Transverse colon (tissue), 4 donors: ENCODE measurements at regions not wholly inside any gene's neighbourhood (a gene's known extent, or its start where the extent isn't known, plus 50 kb on each side); places are given as distances from the start of the nearest gene placed in this dataset.

Source experiments
- DNase-seq: peaks from one replicate; pipeline ENCODE4 v3.0.0-alpha.2; 2019
- H3K27ac ChIP-seq, 4 donors: fragments of 200-600 bp; sonication (generic); 2 replicates each; pipeline ENCODE4 v1.5.1; 2016 to 2018; ENCODE audit warnings: inconsistent platforms in 4 of 4
- H3K27me3 ChIP-seq: fragments of 200-600 bp; sonication (generic); 2 replicates; pipeline ENCODE4 v1.5.1; 2017; ENCODE audit warnings: inconsistent platforms
- H3K36me3 ChIP-seq, 4 donors: fragments of 200-600 bp; sonication (generic); 2 replicates each; pipeline ENCODE4 v1.5.1; 2017 to 2019; ENCODE audit warnings: inconsistent platforms in 4 of 4
- H3K4me1 ChIP-seq, 4 donors: fragments of 200-600 bp; sonication (generic); 2 replicates each; pipeline ENCODE4 v1.5.1; 2017 to 2020; ENCODE audit warnings: inconsistent platforms in 4 of 4
- H3K4me3 ChIP-seq, 4 donors: fragments of 200-600 bp; sonication (generic); 1 replicate in 1 of 4; 2 replicates in 3 of 4; pipeline versions ENCODE4 v1.5.1 to v1.6.1; 2017 to 2019; ENCODE audit warnings: inconsistent platforms in 4 of 4
- H3K9me3 ChIP-seq, 2 donors: fragments of 200-600 bp; sonication (generic); 2 replicates each; pipeline ENCODE4 v1.5.1; 2017 to 2019; ENCODE audit warnings: inconsistent platforms in 2 of 2
- CTCF ChIP-seq, 5 experiments: fragments of 200-600 bp in 3 of 5; fragments of 450-650 bp in 2 of 5; sonication (generic) in 3 of 5; IDR thresholded peaks; 1 replicate in 2 of 5; 2 replicates in 3 of 5; pipeline ENCODE4 v1.5.1; 2016 to 2017; ENCODE audit warnings: antibody characterized with exemption in 5 of 5, inconsistent platforms in 3 of 5, mild to moderate bottlenecking in 2 of 5, moderate library complexity in 1 of 5
- EP300 ChIP-seq: sonication (generic); formaldehyde crosslinking; IDR thresholded peaks from one replicate; pipeline ENCODE4 v1.6.1; 2017; ENCODE audit warnings: antibody characterized with exemption, low read depth
- POLR2A ChIP-seq: fragments of 450-650 bp; IDR thresholded peaks from one replicate; pipeline ENCODE4 v1.6.1; 2016; ENCODE audit warnings: antibody characterized with exemption, mild to moderate bottlenecking, moderate library complexity
- POLR2AphosphoS5 ChIP-seq, 3 donors: sonication (generic); formaldehyde crosslinking; IDR thresholded peaks; one replicate each; pipeline ENCODE4 v1.6.1; 2016; ENCODE audit warnings: antibody characterized with exemption in 3 of 3
- WGBS, 2 donors: methylation state at CpG; one replicate each; pipeline ENCODE4 v1.1.5; 2018; ENCODE audit warnings: low coverage in 1 of 2; 5-methylcytosine and 5-hydroxymethylcytosine counted together
- in situ Hi-C, 4 donors: fragments of 200-750 bp; cut with MboI; loops; one replicate each; pipeline versions ENCODE4 v1.15.0 to v1.15.1; 2017; ENCODE audit warnings: low sequenced_read_pairs in 3 of 4, low pct_ligation_motif_present in 1 of 4, low pct_unique_long_range_greater_than_20kb in 1 of 4
- intact Hi-C: fragments of 100-400 bp; cut with DNase I; formaldehyde crosslinking; loops from one replicate; pipeline ENCODE4 v1.15.1; 2023; ENCODE audit warnings: low total_unique reads

GRCh38 chr11:28536504-28537267 is 428.5 kb downstream of the METTL15 start:
- Histone ChIP-seq H3K4me1 (no peaks in the 10 kb centered on the region), H3K9me3 (no peaks in the 10 kb centered on the region), H3K27ac (no peak overlapping the region), H3K4me3 (no peak overlapping the region), H3K27me3 (no peaks in the 10 kb centered on the region), H3K36me3 (no peaks in the 10 kb centered on the region)
- no peak for DNase-seq
- intact Hi-C loops (no loop called here), in situ Hi-C loops (loop anchor here in 3 of 4 donors (25.0 kb wide), 2 partner anchors 824 to 849 kb away; partner anchors contain the start of gene BDNF (in 2 of the 3))
- 91 to 100% methylated on average over 1 to 2 of the region's 2 CpGs for WGBS, 2 donors
- no peak for TF ChIP-seq POLR2AphosphoS5 (IDR thresholded peaks at IDR 0.05)
- no peak for TF ChIP-seq CTCF (IDR thresholded peaks at IDR 0.05)
- no peak for TF ChIP-seq POLR2A
- TF ChIP-seq EP300, result no peak

- Histone ChIP-seq H3K4me1 (no peaks in the 10 kb centered on the region), H3K4me3 (no peak overlapping the region), H3K36me3 (no peaks in the 10 kb centered on the region), H3K9me3 (no peaks in the 10 kb centered on the region), H3K27ac (no peak overlapping the region), H3K27me3 (no peaks in the 10 kb centered on the region)
- no peak for DNase-seq
- intact Hi-C loops (no loop called here), in situ Hi-C loops (loop anchor here in 3 of 4 donors (25.0 kb wide), 2 partner anchors 823 to 848 kb away; partner anchors contain the start of gene BDNF (in 2 of the 3))
- TF ChIP-seq POLR2A (no peak), CTCF (IDR thresholded peaks at IDR 0.05) (no peak), EP300 (no peak), POLR2AphosphoS5 (IDR thresholded peaks at IDR 0.05) (no peak)
- WGBS, 2 donors, result 74 to 75% methylated on average over 2 of the region's 2 CpGs
Measured at GRCh38 chr11:28535677-28536076, 427.5 kb downstream of the METTL15 start.

- no peak for DNase-seq
- Histone ChIP-seq H3K9me3 (peaks cover 9 to 18% of the 10 kb centered on the region in 2 donors), H3K36me3 (no peaks in the 10 kb centered on the region), H3K27me3 (no peaks in the 10 kb centered on the region), H3K4me1 (no peaks in the 10 kb centered on the region), H3K4me3 (no peak overlapping the region), H3K27ac (no peak overlapping the region)
- in situ Hi-C loops, result loop anchor here in 3 of 4 donors (25.0 kb wide), 2 partner anchors 817 to 842 kb away; partner anchors contain the start of gene BDNF (in 2 of the 3)
- intact Hi-C loops, result no loop called here
- 44 to 48% methylated on average over 3 of the region's 3 CpGs for WGBS, 2 donors
- TF ChIP-seq CTCF (IDR thresholded peaks at IDR 0.05) (peak; percentile 20 to 44 (median 39)), POLR2AphosphoS5 (IDR thresholded peaks at IDR 0.05) (no peak), POLR2A (no peak), EP300 (no peak)
Measured at GRCh38 chr11:28529540-28530410, 421.6 kb downstream of the METTL15 start.

- in situ Hi-C loops, result loop anchor here in 3 of 4 donors (25.0 kb wide), 2 partner anchors 817 to 842 kb away; partner anchors contain the start of gene BDNF (in 2 of the 3)
- H3K27ac ChIP-seq, result no peak overlapping the region
- H3K9me3 ChIP-seq, result peaks cover 9 to 18% of the 10 kb centered on the region in 2 donors
- WGBS, 2 donors, result 65 to 83% methylated on average over 3 of the region's 3 CpGs
- no peak for TF ChIP-seq EP300
- H3K4me3 ChIP-seq, result no peak overlapping the region
- no peaks in the 10 kb centered on the region for H3K4me1 ChIP-seq
- intact Hi-C loops, result no loop called here
- H3K36me3 ChIP-seq, result no peaks in the 10 kb centered on the region
- H3K27me3 ChIP-seq, result no peaks in the 10 kb centered on the region
- no peak for DNase-seq
Measured at GRCh38 chr11:28529046-28529445, 420.9 kb downstream of the METTL15 start.
